ENCODE measurements at regions not wholly inside any gene's neighbourhood (a gene's known extent, or its start where the extent isn't known, plus 50 kb on each side); places are given as distances from the start of the nearest gene placed in this dataset.

DNA sequence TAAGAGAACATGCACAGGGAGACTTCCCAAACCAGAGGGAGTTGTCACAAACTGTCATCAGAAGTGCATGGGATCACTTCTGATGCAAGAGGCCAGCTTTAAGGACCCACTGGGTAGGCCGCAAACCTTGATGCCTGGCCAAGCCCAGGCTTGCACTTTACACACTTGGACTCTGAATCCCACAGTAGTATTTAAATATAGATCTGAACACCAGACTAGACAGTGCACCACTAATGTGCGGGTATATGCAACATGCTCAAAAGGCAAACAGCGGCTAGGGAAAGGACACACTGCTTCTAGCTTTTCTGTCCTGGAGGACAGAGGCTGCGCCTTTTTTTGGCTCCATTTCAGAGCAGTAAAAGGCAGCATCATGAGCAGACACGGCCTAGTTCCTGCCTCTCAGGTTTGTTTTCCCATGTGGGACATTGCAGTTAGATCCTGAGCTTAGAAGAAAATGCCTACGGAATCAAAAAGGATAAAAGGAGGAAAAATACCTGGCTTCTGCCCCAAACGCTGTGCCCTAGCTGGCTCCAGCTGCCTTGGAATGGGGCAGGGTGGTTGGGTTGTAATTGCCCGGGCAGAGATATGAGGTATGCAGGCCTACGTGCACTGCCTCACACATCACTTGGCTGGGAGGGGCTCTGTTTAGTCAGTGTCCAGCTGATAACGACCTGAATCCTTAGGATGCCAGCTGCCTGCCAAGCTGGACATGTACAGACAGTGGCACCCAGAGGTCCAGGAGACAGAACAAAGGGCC, 84.5 kb upstream of the EGLN3 start:
- Histone ChIP-seq H3K27ac (ENCODE audit: low read depth in 1 of 2, low read length in 1 of 2) (no peak overlapping the region), H3K27me3 (ENCODE audit: control insufficient read depth in 2 of 2, insufficient read depth in 1 of 2, low read length in 1 of 2) (no peaks in the 10 kb centered on the region), H3K36me3 (ENCODE audit: control insufficient read depth in 2 of 2, insufficient read depth in 2 of 2, low read length in 1 of 2) (no peaks in the 10 kb centered on the region), H3K4me1 (ENCODE audit: control insufficient read depth in 2 of 2, insufficient read depth in 2 of 2, low read length in 2 of 2) (no peaks in the 10 kb centered on the region), H3K4me3 (ENCODE audit: low read length in 2 of 2) (no peak overlapping the region), H3K9me3 (ENCODE audit: control insufficient read depth in 2 of 2, insufficient read depth in 1 of 2, low read length in 1 of 2) (no peaks in the 10 kb centered on the region)
- no peak for DNase-seq (ENCODE audit: low read depth in 6 of 9, low spot score in 9 of 9)
- 96% methylated on average over 10 of the region's 10 CpGs for whole genome bisulfite sequencing

DNA sequence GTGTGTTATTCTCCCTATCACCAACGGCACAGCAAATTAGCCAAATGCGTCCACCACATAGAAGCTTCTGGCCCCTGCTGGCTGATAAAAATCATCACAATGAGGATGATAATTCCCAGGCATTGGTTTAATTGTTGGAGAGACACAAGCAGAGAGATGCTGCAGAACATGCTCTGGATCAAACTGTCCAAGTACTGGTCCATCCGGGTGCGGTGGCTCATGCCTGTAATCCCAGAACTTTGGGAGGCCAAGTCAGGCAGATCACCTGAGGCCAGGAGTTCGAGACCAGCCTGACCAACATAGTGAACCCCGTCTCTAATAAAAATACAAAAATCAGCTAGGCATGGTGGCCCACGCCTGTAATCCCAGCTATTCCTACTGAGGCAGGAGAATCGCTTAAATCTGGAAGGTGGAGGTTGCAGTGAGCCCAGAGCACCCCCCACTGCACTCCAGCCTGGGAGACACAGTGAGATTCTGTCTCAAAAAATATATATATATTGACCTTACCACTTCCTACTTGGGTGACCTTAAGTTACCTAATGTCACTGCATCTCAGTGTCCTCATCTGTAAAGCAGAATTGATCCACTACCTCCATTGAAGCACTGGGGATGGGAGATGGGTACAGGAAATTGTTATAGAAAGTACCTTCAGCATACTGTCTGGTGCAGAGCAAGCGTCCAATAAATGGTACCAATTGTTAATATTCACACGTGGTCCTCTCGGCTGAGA, 83.7 kb upstream of the EGLN3 start:
- Histone ChIP-seq H3K4me1 (ENCODE audit: control insufficient read depth in 2 of 2, insufficient read depth in 2 of 2, low read length in 2 of 2) (no peaks in the 10 kb centered on the region), H3K9me3 (ENCODE audit: control insufficient read depth in 2 of 2, insufficient read depth in 1 of 2, low read length in 1 of 2) (no peaks in the 10 kb centered on the region), H3K4me3 (ENCODE audit: low read length in 2 of 2) (no peak overlapping the region), H3K27me3 (ENCODE audit: control insufficient read depth in 2 of 2, insufficient read depth in 1 of 2, low read length in 1 of 2) (no peaks in the 10 kb centered on the region), H3K36me3 (ENCODE audit: control insufficient read depth in 2 of 2, insufficient read depth in 2 of 2, low read length in 1 of 2) (no peaks in the 10 kb centered on the region), H3K27ac (ENCODE audit: low read depth in 1 of 2, low read length in 1 of 2) (no peak overlapping the region)
- 97% methylated on average over 11 of the region's 11 CpGs for WGBS
- no peak for DNase-seq (ENCODE audit: low read depth in 6 of 9, low spot score in 9 of 9)

DNA sequence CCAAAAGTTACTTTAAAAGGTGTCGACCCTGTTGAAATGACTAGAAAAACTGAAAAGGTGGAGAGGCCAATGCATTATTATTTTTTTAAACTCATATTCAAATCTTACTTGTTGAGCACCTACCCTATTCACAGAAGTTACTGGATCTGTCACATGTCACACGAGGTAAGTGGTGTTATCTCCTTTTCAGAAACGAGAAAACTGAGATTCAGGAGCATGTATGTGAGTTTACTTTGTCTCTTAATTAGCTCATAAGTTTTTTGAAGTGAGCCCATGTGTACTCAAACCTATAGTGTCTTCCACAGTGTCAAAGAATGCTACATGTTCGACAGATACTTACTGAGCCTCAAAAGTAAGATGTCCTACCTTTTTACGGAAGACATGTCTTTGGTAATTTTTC, 81.8 kb upstream of the EGLN3 start:
- no peak overlapping the region for H3K4me3 ChIP-seq (ENCODE audit: low read length in 2 of 2)
- no peak overlapping the region for H3K27ac ChIP-seq (ENCODE audit: low read depth in 1 of 2, low read length in 1 of 2)
- no peaks in the 10 kb centered on the region for H3K4me1 ChIP-seq (ENCODE audit: control insufficient read depth in 2 of 2, insufficient read depth in 2 of 2, low read length in 2 of 2)
- no peaks in the 10 kb centered on the region for H3K27me3 ChIP-seq (ENCODE audit: control insufficient read depth in 2 of 2, insufficient read depth in 1 of 2, low read length in 1 of 2)
- H3K36me3 ChIP-seq (ENCODE audit: control insufficient read depth in 2 of 2, insufficient read depth in 2 of 2, low read length in 1 of 2) = no peaks in the 10 kb centered on the region
- WGBS = 96% methylated on average over 5 of the region's 5 CpGs
- DNase-seq (ENCODE audit: low read depth in 6 of 9, low spot score in 9 of 9) = no peak
- H3K9me3 ChIP-seq (ENCODE audit: control insufficient read depth in 2 of 2, insufficient read depth in 1 of 2, low read length in 1 of 2) = no peaks in the 10 kb centered on the region

DNA sequence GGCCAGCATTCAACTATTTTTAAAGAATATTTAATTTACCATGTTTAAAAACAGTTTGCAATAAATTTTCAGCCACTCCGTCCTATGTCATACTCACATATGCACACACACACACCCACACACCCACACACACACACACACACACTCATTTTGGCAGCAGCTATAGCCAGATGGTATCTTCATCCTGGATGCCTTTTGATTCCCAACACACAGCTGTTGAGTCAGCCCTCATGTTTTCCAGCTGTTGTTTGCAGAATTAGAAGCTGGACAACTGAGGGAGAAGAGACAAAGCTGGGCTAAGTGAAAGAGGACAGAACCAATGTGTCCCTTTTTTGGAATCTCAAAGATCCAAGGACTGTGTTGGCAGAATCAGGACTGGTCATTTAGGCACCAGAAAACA, 80.0 kb upstream of the EGLN3 start:
- no peak overlapping the region for H3K27ac ChIP-seq (ENCODE audit: low read depth in 1 of 2, low read length in 1 of 2)
- WGBS = 93% methylated on average over 1 of the region's 1 CpG
- no peak for DNase-seq (ENCODE audit: low read depth in 6 of 9, low spot score in 9 of 9)
- H3K27me3 ChIP-seq (ENCODE audit: control insufficient read depth in 2 of 2, insufficient read depth in 1 of 2, low read length in 1 of 2) = no peaks in the 10 kb centered on the region
- no peak overlapping the region for H3K4me3 ChIP-seq (ENCODE audit: low read length in 2 of 2)
- no peaks in the 10 kb centered on the region for H3K4me1 ChIP-seq (ENCODE audit: control insufficient read depth in 2 of 2, insufficient read depth in 2 of 2, low read length in 2 of 2)
- no peaks in the 10 kb centered on the region for H3K36me3 ChIP-seq (ENCODE audit: control insufficient read depth in 2 of 2, insufficient read depth in 2 of 2, low read length in 1 of 2)
- H3K9me3 ChIP-seq (ENCODE audit: control insufficient read depth in 2 of 2, insufficient read depth in 1 of 2, low read length in 1 of 2) = no peaks in the 10 kb centered on the region

DNA sequence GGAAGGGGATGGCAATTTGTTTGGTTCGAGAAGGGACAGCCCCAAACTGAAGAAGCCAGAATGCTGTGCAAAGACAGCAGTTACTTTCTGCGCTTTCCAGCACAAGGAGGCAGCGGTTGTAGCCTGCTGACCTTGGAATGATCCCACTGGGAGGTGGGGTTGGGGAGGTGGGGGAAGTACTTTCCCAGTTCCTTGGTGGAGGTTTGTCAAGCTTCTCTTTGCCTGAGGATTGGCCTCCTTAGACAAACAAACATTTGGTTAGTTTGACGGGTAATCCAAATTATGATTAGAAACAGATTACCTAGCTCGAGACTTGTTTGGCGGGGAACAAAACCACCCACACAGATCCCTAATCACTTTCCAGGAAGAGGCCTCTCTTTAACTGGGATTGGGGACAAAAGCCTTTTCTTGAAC, 79.1 kb upstream of the EGLN3 start:
- Histone ChIP-seq H3K27ac (ENCODE audit: low read depth in 1 of 2, low read length in 1 of 2) (no peak overlapping the region), H3K36me3 (ENCODE audit: control insufficient read depth in 2 of 2, insufficient read depth in 2 of 2, low read length in 1 of 2) (no peaks in the 10 kb centered on the region), H3K4me3 (ENCODE audit: low read length in 2 of 2) (no peak overlapping the region), H3K9me3 (ENCODE audit: control insufficient read depth in 2 of 2, insufficient read depth in 1 of 2, low read length in 1 of 2) (no peaks in the 10 kb centered on the region), H3K27me3 (ENCODE audit: control insufficient read depth in 2 of 2, insufficient read depth in 1 of 2, low read length in 1 of 2) (no peaks in the 10 kb centered on the region), H3K4me1 (ENCODE audit: control insufficient read depth in 2 of 2, insufficient read depth in 2 of 2, low read length in 2 of 2) (no peaks in the 10 kb centered on the region)
- no peak for DNase-seq (ENCODE audit: low read depth in 6 of 9, low spot score in 9 of 9)
- WGBS = 96% methylated on average over 6 of the region's 6 CpGs

DNA sequence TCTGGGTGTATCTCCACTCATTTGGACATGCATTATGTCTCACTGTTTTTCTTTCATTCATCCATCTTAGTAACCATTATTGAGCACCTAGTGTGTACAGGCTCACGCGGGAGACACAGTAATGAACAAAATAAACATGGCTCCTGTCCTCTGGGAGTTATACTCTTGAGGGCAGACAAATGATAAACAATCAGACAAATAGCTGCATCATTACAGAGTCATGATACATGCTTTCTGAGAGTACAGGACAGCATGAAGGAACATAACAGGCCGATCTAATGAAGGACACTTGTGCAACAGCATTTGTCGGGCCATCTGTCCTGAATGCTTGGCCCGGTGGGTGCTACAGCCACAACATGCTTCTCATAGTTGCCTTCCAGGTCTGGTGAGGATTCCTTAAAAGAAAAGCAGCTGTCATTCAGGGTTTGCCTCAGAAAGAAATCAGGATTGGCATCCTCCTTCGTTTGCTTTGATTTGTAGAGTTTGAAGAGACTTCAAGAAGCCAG, 77.2 kb upstream of the EGLN3 start:
- 97% methylated on average over 6 of the region's 6 CpGs for WGBS
- Histone ChIP-seq H3K4me3 (ENCODE audit: low read length in 2 of 2) (no peak overlapping the region), H3K9me3 (ENCODE audit: control insufficient read depth in 2 of 2, insufficient read depth in 1 of 2, low read length in 1 of 2) (no peaks in the 10 kb centered on the region), H3K27me3 (ENCODE audit: control insufficient read depth in 2 of 2, insufficient read depth in 1 of 2, low read length in 1 of 2) (no peaks in the 10 kb centered on the region), H3K4me1 (ENCODE audit: control insufficient read depth in 2 of 2, insufficient read depth in 2 of 2, low read length in 2 of 2) (no peaks in the 10 kb centered on the region), H3K27ac (ENCODE audit: low read depth in 1 of 2, low read length in 1 of 2) (no peak overlapping the region), H3K36me3 (ENCODE audit: control insufficient read depth in 2 of 2, insufficient read depth in 2 of 2, low read length in 1 of 2) (no peaks in the 10 kb centered on the region)
- DNase-seq (ENCODE audit: low read depth in 6 of 9, low spot score in 9 of 9) = no peak

DNA sequence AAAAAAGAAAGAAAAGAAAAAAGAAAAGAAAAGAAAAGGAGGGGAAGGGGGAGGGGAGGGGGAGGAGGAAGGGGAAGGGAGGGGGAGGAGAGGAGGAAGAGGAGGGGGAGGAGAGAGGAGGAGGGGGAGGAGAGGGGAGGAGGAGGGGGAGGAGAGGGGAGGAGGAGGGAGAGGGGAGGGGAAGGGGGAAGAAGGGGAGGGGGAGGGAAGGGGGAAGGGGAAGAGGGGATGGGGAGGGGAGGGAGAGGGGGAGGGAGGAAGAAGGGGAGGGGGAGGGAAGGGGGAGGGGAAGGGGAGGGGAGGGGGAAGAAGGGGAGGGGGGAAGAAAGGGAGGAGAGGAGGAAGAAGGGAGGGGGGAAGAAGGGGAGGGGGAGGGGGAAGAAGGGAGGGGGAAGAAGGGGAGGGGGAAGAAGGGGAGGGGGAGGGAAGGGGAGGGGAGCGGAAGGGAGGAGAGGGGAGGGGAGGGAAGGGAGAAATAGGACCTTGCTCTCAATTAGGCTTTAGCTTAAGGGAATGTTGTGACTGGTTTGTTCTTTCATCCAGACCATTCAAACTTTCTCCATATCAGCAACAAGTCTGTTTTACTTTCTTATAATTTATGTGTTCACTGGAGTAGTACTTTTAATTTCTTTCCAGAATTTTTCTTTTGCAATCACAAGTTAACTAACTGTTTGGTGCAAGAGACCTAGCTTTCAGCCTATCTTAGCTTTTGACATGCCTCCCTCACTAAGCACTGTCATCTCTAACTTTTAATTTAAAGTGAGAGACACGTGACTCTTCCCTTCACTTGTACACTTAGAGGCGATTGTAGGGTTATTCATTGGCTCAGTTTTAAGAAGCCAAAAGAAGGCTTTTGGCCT, 76.5 kb upstream of the EGLN3 start:
- Histone ChIP-seq H3K9me3 (ENCODE audit: control insufficient read depth in 2 of 2, insufficient read depth in 1 of 2, low read length in 1 of 2) (no peaks in the 10 kb centered on the region), H3K4me3 (ENCODE audit: low read length in 2 of 2) (no peak overlapping the region), H3K36me3 (ENCODE audit: control insufficient read depth in 2 of 2, insufficient read depth in 2 of 2, low read length in 1 of 2) (no peaks in the 10 kb centered on the region), H3K27ac (ENCODE audit: low read depth in 1 of 2, low read length in 1 of 2) (no peak overlapping the region), H3K4me1 (ENCODE audit: control insufficient read depth in 2 of 2, insufficient read depth in 2 of 2, low read length in 2 of 2) (no peaks in the 10 kb centered on the region), H3K27me3 (ENCODE audit: control insufficient read depth in 2 of 2, insufficient read depth in 1 of 2, low read length in 1 of 2) (no peaks in the 10 kb centered on the region)
- WGBS = 88% methylated on average over 3 of the region's 3 CpGs
- no peak for DNase-seq (ENCODE audit: low read depth in 6 of 9, low spot score in 9 of 9)

DNA sequence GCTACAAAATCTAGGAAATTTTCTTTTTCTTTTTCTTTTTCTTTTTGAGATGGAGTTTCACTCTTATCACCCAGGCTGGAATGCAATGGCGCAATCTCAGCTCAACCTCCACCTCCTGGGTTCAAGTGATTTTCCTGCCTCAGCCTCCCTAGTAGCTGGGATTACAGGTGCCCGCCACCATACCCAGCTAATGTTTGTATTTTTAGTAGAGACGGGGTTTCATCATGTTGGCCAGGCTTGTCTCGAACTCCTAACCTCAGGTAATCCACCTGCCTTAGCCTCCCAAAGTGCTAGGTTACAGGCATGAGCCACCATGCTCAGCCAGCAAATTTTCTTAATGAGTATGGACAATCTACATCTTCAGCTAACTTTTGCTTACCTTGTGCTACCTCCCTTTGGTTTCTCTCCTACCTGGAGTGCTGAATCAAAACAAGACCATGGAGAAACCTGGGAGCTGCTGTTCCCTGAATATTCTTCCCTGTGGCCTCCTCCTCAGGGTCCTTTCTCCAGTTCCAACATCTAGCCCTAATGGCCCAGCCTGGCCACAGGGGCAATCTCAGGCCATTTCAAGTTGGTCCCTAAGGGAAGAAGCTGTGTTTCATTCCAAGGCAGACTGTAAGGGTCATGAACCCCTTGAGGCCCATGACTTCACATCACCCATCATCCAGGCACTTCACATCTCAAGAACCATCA, 74.6 kb upstream of the EGLN3 start:
- no peak for DNase-seq (ENCODE audit: low read depth in 6 of 9, low spot score in 9 of 9)
- Histone ChIP-seq H3K4me3 (ENCODE audit: low read length in 2 of 2) (no peak overlapping the region), H3K4me1 (ENCODE audit: control insufficient read depth in 2 of 2, insufficient read depth in 2 of 2, low read length in 2 of 2) (no peaks in the 10 kb centered on the region), H3K36me3 (ENCODE audit: control insufficient read depth in 2 of 2, insufficient read depth in 2 of 2, low read length in 1 of 2) (no peaks in the 10 kb centered on the region), H3K27ac (ENCODE audit: low read depth in 1 of 2, low read length in 1 of 2) (no peak overlapping the region), H3K27me3 (ENCODE audit: control insufficient read depth in 2 of 2, insufficient read depth in 1 of 2, low read length in 1 of 2) (no peaks in the 10 kb centered on the region), H3K9me3 (ENCODE audit: control insufficient read depth in 2 of 2, insufficient read depth in 1 of 2, low read length in 1 of 2) (no peaks in the 10 kb centered on the region)
- WGBS = 97% methylated on average over 4 of the region's 4 CpGs

Data from thymus (tissue), 11 donors.